ENCODE measurements at regions not wholly inside any gene's neighbourhood (a gene's known extent, or its start where the extent isn't known, plus 50 kb on each side); places are given as distances from the start of the nearest gene placed in this dataset.

DNA sequence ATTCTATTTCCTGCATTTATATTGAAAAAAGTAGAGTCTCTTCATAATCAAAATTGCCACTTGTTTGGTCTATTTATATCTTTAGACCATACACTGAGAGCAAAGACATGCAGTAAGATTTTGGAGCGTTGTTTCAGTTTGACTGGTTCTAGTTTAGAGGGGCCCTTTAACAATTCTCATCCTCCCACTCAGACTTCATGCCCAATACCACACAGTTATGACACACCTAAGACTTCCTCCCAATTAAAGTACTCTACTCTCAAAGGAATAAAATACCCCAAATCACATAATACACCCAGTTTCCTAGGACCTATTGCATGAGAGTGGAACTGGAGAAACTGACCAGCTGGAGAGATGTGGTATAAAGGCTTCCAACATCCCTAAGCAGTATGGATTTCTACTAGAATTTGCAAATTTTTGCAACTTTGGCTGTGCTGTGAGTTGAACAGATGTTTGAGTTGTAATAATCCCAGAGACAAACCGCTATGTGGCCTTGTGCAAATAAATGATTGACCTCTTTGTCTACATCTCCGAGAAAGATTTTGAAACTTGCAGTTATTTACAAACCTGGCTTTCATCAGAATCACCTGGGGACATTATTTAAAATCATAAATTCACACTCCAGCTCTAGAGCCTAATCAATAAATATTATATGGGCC, 170.0 kb upstream of the ROBO2 start:
- no peak for TF ChIP-seq POLR2AphosphoS5 (IDR thresholded peaks at IDR 0.05; ENCODE audit: low read depth, low read length)
- TF ChIP-seq TAF1 (IDR thresholded peaks at IDR 0.05; ENCODE audit: borderline replicate concordance, insufficient read depth, low read length), result no peak
- TF ChIP-seq FOXP2 (optimal IDR thresholded peaks at IDR 0.05; ENCODE audit: borderline replicate concordance, extremely low read depth, extremely low read length, insufficient read depth), result no peak
- no peak for TF ChIP-seq REST (IDR thresholded peaks at IDR 0.05; ENCODE audit: insufficient read depth in 1 of 2, low read depth in 2 of 2, low read length in 2 of 2)
- TF ChIP-seq SIN3A (IDR thresholded peaks at IDR 0.05; ENCODE audit: borderline replicate concordance, insufficient read depth, low read length), result no peak

DNA sequence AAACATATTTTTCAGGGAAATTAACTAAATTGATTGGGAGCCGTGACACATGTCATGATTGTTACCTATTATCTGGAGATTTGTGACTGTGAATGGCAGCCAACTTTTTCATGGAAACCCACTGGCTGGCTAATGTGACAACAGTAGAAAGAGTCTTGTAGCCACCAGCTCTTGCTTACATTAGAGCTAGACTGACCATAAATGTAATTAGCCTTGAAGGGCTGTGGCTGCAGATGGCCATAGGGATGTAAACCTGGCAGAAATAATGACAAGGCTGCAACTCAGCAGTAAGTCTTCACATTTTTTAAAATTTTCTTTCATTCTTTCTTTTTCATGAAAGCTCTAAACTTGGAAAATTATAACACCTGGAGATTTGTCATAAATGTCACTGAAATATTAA, 168.2 kb upstream of the ROBO2 start:
- TF ChIP-seq SIN3A (IDR thresholded peaks at IDR 0.05; ENCODE audit: borderline replicate concordance, insufficient read depth, low read length) (no peak), FOXP2 (optimal IDR thresholded peaks at IDR 0.05; ENCODE audit: borderline replicate concordance, extremely low read depth, extremely low read length, insufficient read depth) (no peak), REST (IDR thresholded peaks at IDR 0.05; ENCODE audit: insufficient read depth in 1 of 2, low read depth in 2 of 2, low read length in 2 of 2) (no peak), TAF1 (IDR thresholded peaks at IDR 0.05; ENCODE audit: borderline replicate concordance, insufficient read depth, low read length) (no peak)

DNA sequence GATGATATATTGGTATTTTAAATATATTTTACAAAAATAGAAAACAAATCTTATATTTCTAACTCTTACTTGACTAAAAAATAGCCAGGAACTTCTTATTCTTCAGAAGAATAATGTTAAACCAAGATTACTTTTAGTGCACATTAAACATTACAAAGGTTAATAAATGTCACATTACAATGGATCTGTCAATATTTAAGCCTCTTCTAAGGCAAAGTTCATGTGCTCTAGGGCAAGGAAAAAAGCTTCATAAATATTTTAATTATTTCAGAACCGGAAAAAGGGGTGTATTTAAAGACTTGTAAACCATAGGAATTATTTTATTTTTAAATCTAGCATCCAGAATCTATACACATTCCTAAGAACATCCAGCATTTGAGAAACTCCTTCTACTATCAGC, 166.9 kb upstream of the ROBO2 start:
- TF ChIP-seq TAF1 (IDR thresholded peaks at IDR 0.05; ENCODE audit: borderline replicate concordance, insufficient read depth, low read length) (no peak), FOXP2 (optimal IDR thresholded peaks at IDR 0.05; ENCODE audit: borderline replicate concordance, extremely low read depth, extremely low read length, insufficient read depth) (no peak)

- TF ChIP-seq SIN3A (IDR thresholded peaks at IDR 0.05; ENCODE audit: borderline replicate concordance, insufficient read depth, low read length) (peak; percentile 67; the same call in 1 of the 2 replicates), FOXP2 (optimal IDR thresholded peaks at IDR 0.05; ENCODE audit: borderline replicate concordance, extremely low read depth, extremely low read length, insufficient read depth) (no peak)
These were observed 166.2 kb upstream of the ROBO2 start for GRCh38 chr3:76873532-76874242.

DNA sequence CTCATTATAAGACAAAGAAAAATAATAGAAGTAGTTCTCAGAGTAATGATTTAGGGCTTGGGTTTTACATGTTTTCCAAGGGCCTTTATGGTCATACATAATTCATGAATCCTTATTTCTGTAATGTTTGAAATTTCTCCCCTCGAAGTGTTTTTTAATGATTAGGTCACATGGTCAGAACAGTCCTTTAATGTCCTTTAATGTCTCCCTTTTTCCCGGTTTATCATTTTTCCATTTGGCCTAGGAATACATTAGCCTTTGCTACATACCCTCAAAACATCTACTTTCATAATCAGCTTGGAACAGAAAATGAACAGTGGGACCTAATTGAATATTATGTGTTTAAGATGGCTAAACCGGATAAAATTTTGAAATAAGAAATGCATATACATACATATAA, 159.9 kb upstream of the ROBO2 start:
- no peak for TF ChIP-seq POLR2AphosphoS5 (IDR thresholded peaks at IDR 0.05; ENCODE audit: low read depth, low read length)
- TF ChIP-seq REST (IDR thresholded peaks at IDR 0.05; ENCODE audit: insufficient read depth in 1 of 2, low read depth in 2 of 2, low read length in 2 of 2), result no peak
- TF ChIP-seq TAF1 (IDR thresholded peaks at IDR 0.05; ENCODE audit: borderline replicate concordance, insufficient read depth, low read length), result no peak
- no peak for TF ChIP-seq SIN3A (IDR thresholded peaks at IDR 0.05; ENCODE audit: borderline replicate concordance, insufficient read depth, low read length)
- TF ChIP-seq FOXP2 (optimal IDR thresholded peaks at IDR 0.05; ENCODE audit: borderline replicate concordance, extremely low read depth, extremely low read length, insufficient read depth), result no peak

DNA sequence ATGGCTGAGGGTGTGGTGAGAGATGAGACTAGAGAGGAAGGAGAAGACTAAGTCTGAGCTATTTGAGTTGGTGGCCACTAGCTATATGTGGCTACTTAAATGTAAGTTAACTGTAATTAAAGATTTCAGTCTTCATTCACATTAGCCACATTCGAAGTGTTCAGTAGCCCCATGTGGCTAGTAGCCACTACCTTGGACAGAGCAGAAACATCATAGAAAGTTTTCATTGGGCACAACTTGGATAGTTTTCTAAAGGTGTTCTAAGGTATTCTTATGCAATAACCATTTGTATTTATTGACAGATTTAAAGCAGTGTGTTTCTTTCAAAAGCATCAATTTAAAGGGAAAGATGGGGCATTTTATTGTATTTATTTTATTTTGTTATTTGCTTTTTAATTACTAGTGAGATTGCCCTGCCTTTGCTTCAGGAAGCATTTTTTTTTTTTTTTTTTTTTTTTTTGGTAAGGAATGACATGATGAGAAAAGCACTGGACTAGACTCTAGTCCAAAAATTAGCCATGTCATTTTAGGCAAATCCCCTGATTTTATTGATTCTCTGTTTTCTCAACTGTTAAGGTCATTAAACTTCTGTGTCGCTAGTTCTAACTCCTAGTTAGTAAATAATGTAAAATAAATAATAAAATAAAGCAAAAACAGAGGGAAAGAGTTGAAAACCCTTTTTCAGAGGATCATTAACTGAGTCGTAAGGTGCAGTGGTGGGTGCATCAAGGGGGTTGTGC, 153.0 kb upstream of the ROBO2 start:
- TF ChIP-seq REST (IDR thresholded peaks at IDR 0.05; ENCODE audit: insufficient read depth in 1 of 2, low read depth in 2 of 2, low read length in 2 of 2) (peak; percentile 58 to 81; a peak in 3 of 4 replicates), POLR2AphosphoS5 (IDR thresholded peaks at IDR 0.05; ENCODE audit: low read depth, low read length) (no peak)
